SW480 (cell line): ENCODE measurements at regions not wholly inside any gene's neighbourhood (a gene's known extent, or its start where the extent isn't known, plus 50 kb on each side); places are given as distances from the start of the nearest gene placed in this dataset.

Experiments used
- DNase-seq: peaks from one replicate; pipeline ENCODE4 v3.0.0-alpha.2; 2016; ENCODE audit warnings: low spot score

- no peak for DNase-seq
Measured at GRCh38 chr16:86382774-86383407, 127.4 kb upstream of the FOXF1 start.

- DNase-seq: no peak
Measured at GRCh38 chr16:86383488-86384262, 126.7 kb upstream of the FOXF1 start.

GRCh38 chr16:86384263-86384649, 126.1 kb upstream of the FOXF1 start:
- DNase-seq: no peak

- no peak for DNase-seq
Measured at GRCh38 chr16:86384980-86385379, 125.3 kb upstream of the FOXF1 start.

- DNase-seq: peak; percentile 58
Measured at GRCh38 chr16:86387468-86388440, 122.6 kb upstream of the FOXF1 start.

DNA sequence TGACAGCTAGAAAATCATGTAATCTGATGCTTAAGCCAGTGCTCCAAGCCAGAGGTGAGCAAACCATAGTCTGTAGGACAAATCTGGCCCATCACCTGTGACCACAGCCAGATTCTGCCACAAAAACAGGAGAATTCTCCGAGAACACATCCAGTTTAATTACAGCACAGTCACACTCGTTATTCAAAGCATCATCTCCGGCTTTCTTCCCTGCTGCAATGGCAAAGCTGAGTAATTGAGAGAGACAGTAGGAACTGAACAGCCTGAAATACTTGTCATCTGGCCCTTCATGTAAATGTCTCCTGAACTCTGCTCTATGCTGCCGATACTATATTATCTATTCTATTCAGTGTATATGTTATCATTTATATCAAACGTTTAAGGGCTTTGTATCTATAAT, 121.4 kb upstream of the FOXF1 start:
- DNase-seq: no peak

DNA sequence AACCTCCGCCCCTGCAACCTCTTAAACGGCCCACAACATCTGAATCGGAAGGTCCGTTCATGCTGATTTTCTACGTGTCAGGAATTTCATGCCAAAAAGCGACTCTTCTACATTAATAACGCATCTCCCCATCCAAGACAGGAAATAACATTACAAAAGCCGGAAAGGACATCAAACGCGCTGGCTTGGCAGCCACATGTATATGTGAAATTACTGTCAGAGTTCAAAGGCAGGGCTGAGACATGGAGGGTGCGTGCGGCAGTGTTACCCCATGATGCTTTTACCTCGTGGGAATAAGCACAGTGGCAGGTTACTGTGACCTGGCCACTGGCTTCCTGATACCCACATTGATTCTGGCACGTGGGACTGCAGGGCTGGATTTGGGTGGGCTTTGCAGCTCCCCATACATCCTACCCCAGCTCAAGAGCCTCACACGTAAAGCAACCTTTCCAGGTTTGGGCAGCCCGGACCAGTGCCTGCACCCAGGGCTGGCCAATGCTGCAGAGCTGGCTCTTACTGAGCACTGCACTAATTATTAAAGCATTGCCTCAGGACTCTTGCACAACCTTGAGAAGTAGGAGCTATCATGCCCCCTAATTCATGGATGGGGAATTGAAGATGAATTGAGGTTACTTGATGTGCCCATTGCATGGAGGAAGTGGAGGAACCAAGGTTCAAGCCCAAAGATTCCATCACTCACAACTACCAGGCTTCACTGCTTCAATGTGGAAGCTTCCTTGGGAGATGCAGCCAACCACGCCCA, 120.6 kb upstream of the FOXF1 start:
- no peak for DNase-seq

- no peak for DNase-seq
Measured at GRCh38 chr16:86390335-86390734, 120.0 kb upstream of the FOXF1 start.

- no peak for DNase-seq
Measured at GRCh38 chr16:86391486-86391885, 118.8 kb upstream of the FOXF1 start.

- peak; percentile 25 for DNase-seq
Measured at GRCh38 chr16:86391984-86392383, 118.3 kb upstream of the FOXF1 start.

DNA sequence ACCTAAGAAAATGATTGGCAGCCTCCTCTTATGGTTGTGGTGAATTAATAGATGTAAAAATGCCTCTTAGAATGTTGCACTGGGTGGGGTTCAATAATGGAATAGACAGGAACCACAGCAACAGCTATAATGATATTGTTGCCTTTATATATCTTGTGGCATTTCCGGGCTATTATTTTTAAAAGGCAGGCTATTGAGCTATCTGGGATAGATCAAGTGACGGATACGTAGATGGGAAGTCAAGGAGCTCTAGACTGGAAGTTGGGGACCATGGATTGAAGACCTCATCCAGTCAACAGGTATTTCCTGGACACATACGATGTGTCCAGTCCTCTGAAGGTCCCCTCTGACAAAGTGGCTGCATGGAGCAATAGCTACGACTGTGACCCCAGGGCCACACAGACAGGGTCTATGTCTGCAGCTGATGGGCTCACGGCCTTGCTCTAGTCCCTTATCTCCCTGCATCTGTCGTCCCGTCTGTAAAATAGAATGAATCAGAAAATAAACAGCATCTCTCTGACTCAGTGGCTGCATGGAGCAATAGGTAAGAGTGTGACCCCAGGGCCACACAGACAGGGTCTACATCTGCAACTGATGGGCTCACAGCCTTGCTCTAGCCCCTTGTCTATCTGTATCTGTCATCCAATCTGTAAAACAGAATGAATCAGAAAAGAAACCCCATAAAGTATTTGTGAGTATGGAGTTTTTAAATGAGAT, 117.7 kb upstream of the FOXF1 start:
- DNase-seq: no peak

DNA sequence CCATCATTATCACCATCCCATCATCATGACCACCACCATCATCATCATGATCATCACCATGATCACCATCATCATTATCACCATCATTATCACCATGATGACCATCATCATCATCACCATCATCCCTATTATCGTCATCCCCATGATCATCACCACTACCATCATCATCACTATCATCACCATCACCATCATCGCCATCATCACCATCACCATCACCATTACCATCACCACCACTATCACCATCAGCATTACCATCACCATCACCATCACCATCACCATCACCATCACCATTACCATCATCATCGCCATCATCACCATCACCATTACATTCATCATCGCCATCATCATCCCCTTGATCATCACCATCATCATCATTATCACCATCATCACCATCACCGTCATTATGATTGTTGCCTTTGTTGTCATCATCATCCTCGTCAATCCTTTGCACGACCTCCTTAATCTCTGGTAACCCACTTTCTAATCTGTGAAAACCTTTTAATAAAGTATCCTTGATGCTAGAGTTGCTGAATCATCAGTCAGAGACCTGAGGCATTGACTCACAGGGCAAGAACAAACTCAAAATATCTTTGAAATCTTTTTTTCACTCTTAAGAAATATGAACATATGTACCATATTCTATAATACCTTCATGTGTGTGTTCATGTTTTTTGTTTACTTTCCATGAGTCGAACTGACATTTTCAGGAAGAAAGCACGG, 116.3 kb upstream of the FOXF1 start:
- DNase-seq: no peak

- no peak for DNase-seq
Measured at GRCh38 chr16:86395477-86395876, 114.8 kb upstream of the FOXF1 start.

DNA sequence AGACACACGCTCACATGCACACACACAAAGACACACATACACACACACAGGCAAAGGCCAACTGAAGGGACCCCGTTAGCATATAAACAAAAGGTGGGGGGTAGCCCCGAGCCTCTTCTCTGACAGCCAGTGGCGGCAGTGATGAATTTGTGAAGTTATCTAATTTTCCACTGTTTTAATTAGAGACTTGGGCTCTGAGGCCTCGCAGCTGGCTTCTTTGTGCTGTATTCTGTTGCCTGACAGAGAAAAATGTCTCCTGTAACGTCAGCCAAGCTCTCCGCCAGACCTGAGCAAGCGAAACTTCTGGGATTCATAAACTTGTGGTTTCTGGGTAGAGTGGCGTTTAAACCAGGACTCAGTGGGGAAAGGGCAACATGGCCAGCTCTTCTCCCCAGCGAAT, 113.9 kb upstream of the FOXF1 start:
- DNase-seq: no peak

DNA sequence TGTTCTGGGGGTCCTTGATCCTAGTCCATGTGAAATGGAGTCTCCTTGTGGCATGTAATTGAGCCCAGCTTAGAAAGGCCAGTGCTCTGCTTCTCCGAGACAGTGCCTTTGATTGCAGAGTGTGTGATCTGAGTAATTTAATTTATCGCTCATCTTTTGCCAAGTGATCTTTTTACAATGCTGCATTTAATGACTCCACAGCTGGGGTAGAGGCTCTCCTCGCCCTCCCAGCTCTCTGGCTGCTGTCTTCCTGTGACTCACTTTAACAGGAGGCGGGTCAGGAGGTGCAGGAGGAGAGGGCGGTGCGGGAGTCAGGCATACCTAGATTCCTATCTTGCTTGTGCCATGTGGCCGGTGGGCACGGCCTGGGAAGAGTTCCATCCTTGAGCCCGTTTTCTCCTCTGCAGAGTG, 113.4 kb upstream of the FOXF1 start:
- peak; percentile 64 for DNase-seq

GRCh38 chr16:86398201-86398600, 112.1 kb upstream of the FOXF1 start:
- no peak for DNase-seq

DNA sequence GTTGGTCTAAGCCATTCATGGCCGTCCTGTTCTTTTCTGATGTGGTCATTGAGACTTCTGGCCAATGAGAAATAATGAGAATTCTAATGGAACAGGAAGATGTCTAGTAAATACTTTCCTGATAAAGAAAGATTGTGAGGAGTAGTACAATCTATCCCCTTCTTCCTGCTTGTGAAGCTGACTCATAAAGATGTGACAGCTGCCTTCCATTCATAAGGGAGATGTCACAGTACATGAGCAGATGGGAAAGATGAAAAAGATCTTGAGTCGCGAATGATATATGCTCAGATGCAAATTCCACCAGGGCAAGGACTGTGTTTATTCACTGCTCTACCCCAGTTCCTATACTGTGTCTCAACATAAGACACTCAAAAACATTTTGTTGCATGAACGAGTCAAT, 111.7 kb upstream of the FOXF1 start:
- DNase-seq: peak; percentile 33

- no peak for DNase-seq
Measured at GRCh38 chr16:86401126-86401525, 109.2 kb upstream of the FOXF1 start.

DNA sequence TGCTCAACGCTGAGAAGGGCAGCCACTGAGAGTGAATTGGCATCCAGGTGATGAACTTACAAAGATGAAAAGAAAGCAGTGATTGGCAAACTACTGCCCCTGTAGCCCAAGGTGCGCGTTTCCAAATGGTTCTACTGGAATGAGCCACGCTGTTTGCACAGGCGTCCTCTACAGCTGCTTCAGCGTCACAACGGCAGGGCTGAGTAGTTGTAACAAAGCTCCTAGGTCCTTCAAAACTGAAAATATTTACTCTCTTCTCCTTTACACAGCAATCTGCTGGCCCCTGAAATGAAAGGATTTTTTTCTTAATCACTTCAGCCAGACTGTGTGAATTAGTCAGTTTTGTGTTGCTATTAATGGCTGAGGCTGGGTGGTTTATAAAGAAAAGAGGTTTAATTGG, 107.2 kb upstream of the FOXF1 start:
- no peak for DNase-seq

GRCh38 chr16:86403541-86404163, 106.7 kb upstream of the FOXF1 start:
- peak; percentile 36 for DNase-seq
